Vagina (tissue), 2 donors: ENCODE measurements at regions not wholly inside any gene's neighbourhood (a gene's known extent, or its start where the extent isn't known, plus 50 kb on each side); places are given as distances from the start of the nearest gene placed in this dataset.

ENCODE experiments used
- POLR2A ChIP-seq, 2 donors: fragments of 450-650 bp; IDR thresholded peaks; one replicate each; pipeline ENCODE4 v1.6.1; 2017; ENCODE audit warnings: antibody characterized with exemption in 2 of 2, mild to moderate bottlenecking in 2 of 2, moderate library complexity in 2 of 2
- TF ChIP-seq, protein P1 (sequence below), 3 experiments: fragments of 450-650 bp in 2 of 3; fragments of 200-600 bp in 1 of 3; sonication (generic) in 1 of 3; IDR thresholded peaks; one replicate each; pipeline ENCODE4 v1.5.1; 2017 to 2019; ENCODE audit warnings: antibody characterized with exemption in 3 of 3, mild to moderate bottlenecking in 2 of 3, moderate library complexity in 2 of 3

DNA sequence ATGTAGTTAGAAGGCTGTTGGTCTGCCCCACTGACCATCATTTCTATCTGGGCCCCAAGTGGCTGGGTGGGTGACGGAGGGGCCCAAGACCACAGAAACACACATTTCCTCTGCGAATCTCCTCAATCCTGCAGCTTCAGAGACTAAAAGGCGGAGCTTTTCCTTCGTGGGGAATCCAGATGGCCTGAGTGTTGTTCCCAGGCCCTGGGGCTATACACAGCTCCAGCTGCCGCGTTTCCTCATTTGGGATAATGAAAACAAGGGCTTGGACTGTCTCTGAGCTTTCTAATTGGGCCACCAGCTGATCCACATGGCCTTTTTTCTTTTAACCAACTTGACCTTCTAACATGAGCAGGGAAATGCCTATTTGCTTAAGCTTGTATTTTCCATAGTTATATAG is 339.9 kb downstream of the CXCL12 start:
- TF ChIP-seq, protein P1, sequence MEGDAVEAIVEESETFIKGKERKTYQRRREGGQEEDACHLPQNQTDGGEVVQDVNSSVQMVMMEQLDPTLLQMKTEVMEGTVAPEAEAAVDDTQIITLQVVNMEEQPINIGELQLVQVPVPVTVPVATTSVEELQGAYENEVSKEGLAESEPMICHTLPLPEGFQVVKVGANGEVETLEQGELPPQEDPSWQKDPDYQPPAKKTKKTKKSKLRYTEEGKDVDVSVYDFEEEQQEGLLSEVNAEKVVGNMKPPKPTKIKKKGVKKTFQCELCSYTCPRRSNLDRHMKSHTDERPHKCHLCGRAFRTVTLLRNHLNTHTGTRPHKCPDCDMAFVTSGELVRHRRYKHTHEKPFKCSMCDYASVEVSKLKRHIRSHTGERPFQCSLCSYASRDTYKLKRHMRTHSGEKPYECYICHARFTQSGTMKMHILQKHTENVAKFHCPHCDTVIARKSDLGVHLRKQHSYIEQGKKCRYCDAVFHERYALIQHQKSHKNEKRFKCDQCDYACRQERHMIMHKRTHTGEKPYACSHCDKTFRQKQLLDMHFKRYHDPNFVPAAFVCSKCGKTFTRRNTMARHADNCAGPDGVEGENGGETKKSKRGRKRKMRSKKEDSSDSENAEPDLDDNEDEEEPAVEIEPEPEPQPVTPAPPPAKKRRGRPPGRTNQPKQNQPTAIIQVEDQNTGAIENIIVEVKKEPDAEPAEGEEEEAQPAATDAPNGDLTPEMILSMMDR (IDR thresholded peaks at IDR 0.05): no peak
- no peak for TF ChIP-seq POLR2A (IDR thresholded peaks at IDR 0.05)
